ENCODE measurements at regions not wholly inside any gene's neighbourhood (a gene's known extent, or its start where the extent isn't known, plus 50 kb on each side); places are given as distances from the start of the nearest gene placed in this dataset.
"Not testable (repeated sequence)": the region's sequence is repeated elsewhere in the genome, so short reads cannot be mapped to it uniquely, and the experiment has no call there.

- no peak for FAIRE-seq
- Histone ChIP-seq H3K9me3 (no peaks in the 10 kb centered on the region), H3K4me3 (no peak overlapping the region), H3K36me3 (no peaks in the 10 kb centered on the region), H3K4me1 (no peaks in the 10 kb centered on the region), H3K27ac (no peak overlapping the region), H3K27me3 (no peaks in the 10 kb centered on the region)
- WGBS, 2 donors = 57 to 58% methylated on average over 3 of the region's 3 CpGs
- no peak for ATAC-seq
- TF ChIP-seq CTCF (IDR thresholded peaks at IDR 0.05) = no peak
- intact Hi-C loops (cut with DNase I) = no loop called here
- DNase-seq = no peak
Measured at GRCh38 chr2:176936410-176936809, 276.2 kb upstream of the HNRNPA3 start.

GRCh38 chr2:176944998-176945397 is 267.6 kb upstream of the HNRNPA3 start:
- Histone ChIP-seq H3K9me3 (no peaks in the 10 kb centered on the region), H3K4me3 (no peak overlapping the region), H3K27ac (no peak overlapping the region), H3K4me1 (no peaks in the 10 kb centered on the region), H3K27me3 (no peaks in the 10 kb centered on the region), H3K36me3 (no peaks in the 10 kb centered on the region)
- ATAC-seq = no peak
- DNase-seq = no peak
- 75 to 82% methylated on average over 3 of the region's 3 CpGs for WGBS, 2 donors
- FAIRE-seq = no peak
- intact Hi-C loops (cut with DNase I) = no loop called here
- no peak for TF ChIP-seq CTCF (IDR thresholded peaks at IDR 0.05)

- ATAC-seq (no peak), FAIRE-seq (no peak), DNase-seq (no peak)
- intact Hi-C loops (cut with DNase I) = no loop called here
- H3K27me3 ChIP-seq = no peaks in the 10 kb centered on the region
- TF ChIP-seq CTCF (IDR thresholded peaks at IDR 0.05) = no peak
- WGBS, 2 donors = 68 to 81% methylated on average over 1 of the region's 1 CpG
- no peak overlapping the region for H3K4me3 ChIP-seq
- no peaks in the 10 kb centered on the region for H3K4me1 ChIP-seq
- H3K36me3 ChIP-seq = no peaks in the 10 kb centered on the region
- no peaks in the 10 kb centered on the region for H3K9me3 ChIP-seq
- no peak overlapping the region for H3K27ac ChIP-seq
Measured at GRCh38 chr2:176947754-176948153, 264.8 kb upstream of the HNRNPA3 start.

- FAIRE-seq; ATAC-seq; H3K27ac ChIP-seq; H3K27me3 ChIP-seq; H3K4me3 ChIP-seq; H3K4me1 ChIP-seq; H3K9me3 ChIP-seq; DNase-seq; H3K36me3 ChIP-seq; intact Hi-C loops (cut with DNase I): not testable (repeated sequence)
- WGBS, 2 donors = 80 to 83% methylated on average over 2 to 3 of the region's 3 CpGs
Measured at GRCh38 chr2:176951218-176951617, 261.4 kb upstream of the HNRNPA3 start.

GRCh38 chr2:176956791-176957190 is 255.8 kb upstream of the HNRNPA3 start:
- peaks cover 0 to 3% (median 0%) of the 10 kb centered on the region in 4 donors for H3K27me3 ChIP-seq
- ATAC-seq (no peak), DNase-seq (no peak), FAIRE-seq (no peak)
- H3K4me1 ChIP-seq = no peaks in the 10 kb centered on the region
- no peak overlapping the region for H3K4me3 ChIP-seq
- no peaks in the 10 kb centered on the region for H3K36me3 ChIP-seq
- TF ChIP-seq CTCF (IDR thresholded peaks at IDR 0.05) = no peak
- H3K9me3 ChIP-seq = no peaks in the 10 kb centered on the region
- H3K27ac ChIP-seq = no peak overlapping the region
- intact Hi-C loops (cut with DNase I) = no loop called here
- WGBS, 2 donors = 30 to 32% methylated on average over 2 of the region's 2 CpGs

GRCh38 chr2:176959614-176960013 is 253.0 kb upstream of the HNRNPA3 start:
- Histone ChIP-seq H3K9me3 (no peaks in the 10 kb centered on the region), H3K36me3 (no peaks in the 10 kb centered on the region), H3K4me3 (no peak overlapping the region), H3K4me1 (no peaks in the 10 kb centered on the region), H3K27me3 (no peaks in the 10 kb centered on the region), H3K27ac (no peak overlapping the region)
- ATAC-seq (no peak), FAIRE-seq (no peak), DNase-seq (no peak)
- WGBS, 2 donors = 67 to 72% methylated on average over 3 of the region's 3 CpGs
- TF ChIP-seq CTCF (IDR thresholded peaks at IDR 0.05) = no peak
- intact Hi-C loops (cut with DNase I) = no loop called here

Data from pancreas (tissue), 10 donors.